GM12865 (cell line): ENCODE measurements at regions not wholly inside any gene's neighbourhood (a gene's known extent, or its start where the extent isn't known, plus 50 kb on each side); places are given as distances from the start of the nearest gene placed in this dataset.

Experiments
- DNase-seq: peaks from one replicate; pipeline ENCODE4 v3.0.0; 2010; ENCODE audit warnings: low read depth
- H3K4me3 ChIP-seq: 2 replicates; pipeline ENCODE4 v1.5.1; 2011; ENCODE audit warnings: mild to moderate bottlenecking, low read depth, low read length, control low read depth
- CTCF ChIP-seq: IDR thresholded peaks from 2 replicates; pipeline ENCODE4 v1.5.1; 2011; ENCODE audit warnings: low read length, control low read depth, low read depth, inconsistent platforms; ENCODE audit not compliant: insufficient read depth; ENCODE audit errors: missing control alignments

- TF ChIP-seq CTCF = no peak
- H3K4me3 ChIP-seq = no peak overlapping the region
- DNase-seq = no peak
Observed at GRCh38 chr21:27476696-27477095, 509.8 kb upstream of the ADAMTS5 start.

DNA sequence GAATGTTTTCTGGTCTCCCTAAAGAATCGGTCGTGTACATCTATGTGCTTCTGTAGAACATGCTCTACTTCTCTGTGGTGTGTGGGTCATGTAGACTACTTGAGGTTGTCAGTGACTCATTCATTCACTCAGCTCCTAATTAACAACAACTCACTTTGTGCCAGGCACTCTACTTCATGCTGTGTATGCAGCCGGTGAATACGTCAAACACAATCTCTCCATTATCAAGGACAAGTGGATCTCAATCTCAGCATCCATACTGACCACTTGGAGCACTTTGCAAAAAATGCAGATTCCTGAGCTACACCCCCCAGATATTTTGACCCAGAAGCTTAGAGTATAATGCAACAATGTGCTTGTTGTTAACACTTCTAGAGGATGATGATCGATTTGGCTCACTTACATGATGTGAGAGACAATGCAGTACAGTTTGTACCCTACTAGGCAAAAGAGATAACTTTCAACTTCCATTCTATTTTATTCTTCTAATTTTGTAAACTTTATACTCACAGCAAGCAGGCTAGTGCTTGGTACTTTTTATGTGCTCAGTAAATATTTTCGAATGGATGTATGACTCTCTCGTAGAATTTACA is 508.6 kb upstream of the ADAMTS5 start:
- no peak for DNase-seq
- TF ChIP-seq CTCF = no peak
- no peak overlapping the region for H3K4me3 ChIP-seq

GRCh38 chr21:27467366-27467765 is 500.5 kb upstream of the ADAMTS5 start:
- H3K4me3 ChIP-seq = no peak overlapping the region
- DNase-seq = no peak
- no peak for TF ChIP-seq CTCF

GRCh38 chr21:27466140-27466539 is 499.3 kb upstream of the ADAMTS5 start:
- no peak for TF ChIP-seq CTCF
- DNase-seq = peak; percentile 1
- H3K4me3 ChIP-seq = no peak overlapping the region

- H3K4me3 ChIP-seq = no peak overlapping the region
- TF ChIP-seq CTCF = no peak
- DNase-seq = no peak
Observed at GRCh38 chr21:27464648-27465047, 497.8 kb upstream of the ADAMTS5 start.

DNA sequence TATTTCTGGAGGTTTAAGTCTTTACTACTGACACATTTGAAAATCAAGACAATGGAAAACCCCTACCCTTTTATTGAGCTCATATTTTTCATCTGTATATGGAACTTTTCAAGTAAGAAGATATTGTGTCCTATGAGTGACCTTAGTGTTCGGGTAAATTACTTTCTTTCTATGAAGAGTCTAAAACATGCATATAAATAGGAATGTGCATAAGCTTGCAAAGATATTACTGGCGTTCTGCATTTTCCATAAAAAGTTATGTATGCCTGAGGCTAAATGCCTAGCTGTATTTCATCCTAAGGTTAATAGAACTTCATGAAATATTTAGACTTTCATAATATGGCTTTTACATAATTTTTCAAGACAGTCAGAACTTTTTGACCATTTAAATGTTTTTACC is 495.8 kb upstream of the ADAMTS5 start:
- TF ChIP-seq CTCF = no peak
- H3K4me3 ChIP-seq = no peak overlapping the region
- DNase-seq = no peak

GRCh38 chr21:27454234-27454633 is 487.3 kb upstream of the ADAMTS5 start:
- DNase-seq = no peak
- no peak for TF ChIP-seq CTCF

More at GRCh38 chr21:27454234-27454633, 487.3 kb upstream of the ADAMTS5 start:
- H3K4me3 ChIP-seq = no peak overlapping the region
